ENCODE measurements at regions not wholly inside any gene's neighbourhood (a gene's known extent, or its start where the extent isn't known, plus 50 kb on each side); places are given as distances from the start of the nearest gene placed in this dataset.
"Not testable (repeated sequence)": the region's sequence is repeated elsewhere in the genome, so short reads cannot be mapped to it uniquely, and the experiment has no call there.

DNA sequence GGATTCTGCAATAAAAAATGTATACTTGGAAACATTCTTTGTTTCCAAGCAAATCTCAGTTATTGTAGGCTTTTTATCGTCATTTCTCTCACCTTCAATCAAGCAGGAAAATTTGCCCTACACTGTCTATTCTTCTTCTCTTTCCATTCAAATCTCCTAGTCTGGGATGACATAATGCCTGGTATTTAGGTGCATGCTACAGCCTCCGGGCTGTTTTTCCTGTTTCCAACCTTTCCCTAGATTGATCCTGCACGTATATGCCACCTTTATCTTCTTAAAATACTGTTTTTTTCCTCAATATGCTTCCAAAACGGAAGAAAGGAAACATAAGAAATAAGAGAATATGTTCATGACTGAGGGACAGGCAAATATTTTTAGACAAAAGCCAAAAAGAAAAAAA lies 249.1 kb upstream of the UBASH3B start:
- CTCF ChIA-PET: no interaction called here
- Histone ChIP-seq H3K4me1 (ENCODE audit: control insufficient read depth in 2 of 2, insufficient read depth in 2 of 2, low read length in 2 of 2) (no peaks in the 10 kb centered on the region), H3K27me3 (ENCODE audit: control insufficient read depth in 2 of 2, insufficient read depth in 2 of 2, low read length in 2 of 2) (no peaks in the 10 kb centered on the region), H3K9me3 (ENCODE audit: control insufficient read depth in 2 of 3, low read length in 3 of 3) (no peaks in the 10 kb centered on the region), H3K27ac (ENCODE audit: low read depth, low read length) (no peak overlapping the region), H3K36me3 (ENCODE audit: control insufficient read depth in 2 of 3, insufficient read depth in 3 of 3, low read length in 3 of 3) (no peaks in the 10 kb centered on the region), H3K4me3 (ENCODE audit: low read length) (no peak overlapping the region)
- H3K27ac Mint-ChIP-seq: no peak overlapping the region
- intact Hi-C loops (cut with micrococcal nuclease): no loop called here
- ATAC-seq (no peak), DNase-seq (no peak)
- peaks cover 5 to 32% (median 8%) of the 10 kb centered on the region in 5 donors for H3K27me3 Mint-ChIP-seq
- POLR2A ChIA-PET: no interaction called here
- no peaks in the 10 kb centered on the region for H3K4me1 Mint-ChIP-seq
- H3K4me3 Mint-ChIP-seq: no peak overlapping the region
- no peaks in the 10 kb centered on the region for H3K36me3 Mint-ChIP-seq
- H3K9me3 Mint-ChIP-seq: peaks cover 0 to 16% (median 0%) of the 10 kb centered on the region in 11 donors

DNA sequence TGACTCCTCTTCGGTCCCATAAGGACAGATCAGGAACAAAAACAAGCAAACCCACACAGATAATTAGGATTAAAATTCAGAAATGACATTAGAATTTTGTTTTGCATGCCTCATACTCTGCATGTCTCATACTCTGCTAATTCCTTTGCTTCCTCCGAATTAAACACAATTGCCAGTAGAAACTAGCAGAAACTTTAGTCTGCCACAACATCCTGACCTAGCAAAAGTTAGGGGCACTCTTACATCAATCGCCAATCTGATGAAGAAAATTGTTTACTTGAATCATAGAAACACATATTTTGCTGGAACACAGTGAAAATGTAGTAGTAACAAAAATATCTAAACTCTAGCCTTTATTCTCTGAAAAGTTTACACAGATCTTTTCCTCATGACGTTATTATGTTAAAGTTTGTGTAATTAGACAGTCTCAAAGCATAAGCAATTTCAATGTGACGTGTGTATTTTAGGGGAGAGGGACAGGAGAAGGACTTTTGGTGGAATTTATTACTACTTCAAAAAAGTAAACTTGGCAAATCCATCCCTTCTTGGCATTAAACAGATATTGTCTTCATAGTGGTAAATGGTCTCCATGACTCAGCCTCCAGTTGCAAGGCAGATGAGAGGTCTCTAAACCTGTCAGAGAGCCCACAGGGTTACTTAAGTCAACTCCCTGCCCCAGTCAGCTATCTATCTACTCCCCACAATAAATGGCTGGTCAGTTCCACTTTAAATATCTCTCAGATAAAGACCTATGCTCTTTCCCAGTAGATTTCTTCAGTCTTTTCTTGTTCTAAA lies 249.8 kb upstream of the UBASH3B start:
- Mint-ChIP-seq H3K9me3 (peaks cover 0 to 10% (median 0%) of the 10 kb centered on the region in 11 donors), H3K4me1 (no peaks in the 10 kb centered on the region), H3K27ac (no peak overlapping the region), H3K36me3 (no peaks in the 10 kb centered on the region), H3K27me3 (peaks cover 8 to 29% (median 11%) of the 10 kb centered on the region in 5 donors), H3K4me3 (no peak overlapping the region)
- ATAC-seq (no peak), DNase-seq (no peak)
- intact Hi-C loops (cut with micrococcal nuclease): no loop called here
- Histone ChIP-seq H3K27me3 (ENCODE audit: control insufficient read depth in 2 of 2, insufficient read depth in 2 of 2, low read length in 2 of 2) (no peaks in the 10 kb centered on the region), H3K4me3 (ENCODE audit: low read length) (no peak overlapping the region), H3K4me1 (ENCODE audit: control insufficient read depth in 2 of 2, insufficient read depth in 2 of 2, low read length in 2 of 2) (no peaks in the 10 kb centered on the region), H3K27ac (ENCODE audit: low read depth, low read length) (no peak overlapping the region), H3K9me3 (ENCODE audit: control insufficient read depth in 2 of 3, low read length in 3 of 3) (no peaks in the 10 kb centered on the region), H3K36me3 (ENCODE audit: control insufficient read depth in 2 of 3, insufficient read depth in 3 of 3, low read length in 3 of 3) (no peaks in the 10 kb centered on the region)
- CTCF ChIA-PET: no interaction called here
- POLR2A ChIA-PET: no interaction called here

DNA sequence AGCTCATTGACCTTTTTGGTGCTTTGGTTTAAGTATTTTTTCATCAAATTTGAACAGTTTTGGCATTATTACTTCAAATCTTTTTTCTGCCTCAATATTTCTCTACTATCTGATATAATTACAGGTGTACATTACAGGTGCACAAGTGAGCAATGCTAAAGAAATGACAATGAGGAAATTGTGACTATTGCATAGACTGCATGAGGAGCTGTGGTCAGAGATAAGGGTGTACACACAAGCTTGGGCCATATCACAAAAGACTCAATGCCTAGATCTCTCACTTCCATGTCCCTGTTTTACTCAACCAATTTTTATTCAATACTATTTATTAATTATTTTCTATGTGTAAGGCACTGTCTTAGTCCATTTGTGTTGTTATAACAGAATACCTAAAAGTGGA lies 251.0 kb upstream of the UBASH3B start:
- H3K9me3 ChIP-seq (ENCODE audit: control insufficient read depth in 2 of 3, low read length in 3 of 3): no peaks in the 10 kb centered on the region
- H3K36me3 Mint-ChIP-seq: no peaks in the 10 kb centered on the region
- H3K27ac Mint-ChIP-seq: no peak overlapping the region
- no peaks in the 10 kb centered on the region for H3K36me3 ChIP-seq (ENCODE audit: control insufficient read depth in 2 of 3, insufficient read depth in 3 of 3, low read length in 3 of 3)
- ATAC-seq (no peak), DNase-seq (no peak)
- ChIA-PET POLR2A (no interaction called here), CTCF (no interaction called here)
- H3K4me1 Mint-ChIP-seq: peaks cover 0 to 2% (median 0%) of the 10 kb centered on the region in 7 donors
- H3K9me3 Mint-ChIP-seq: peaks cover 0 to 10% (median 0%) of the 10 kb centered on the region in 11 donors
- H3K4me1 ChIP-seq (ENCODE audit: control insufficient read depth in 2 of 2, insufficient read depth in 2 of 2, low read length in 2 of 2): no peaks in the 10 kb centered on the region
- no peak overlapping the region for H3K27ac ChIP-seq (ENCODE audit: low read depth, low read length)
- H3K27me3 Mint-ChIP-seq: peaks cover 4 to 25% (median 14%) of the 10 kb centered on the region in 5 donors
- no peak overlapping the region for H3K4me3 Mint-ChIP-seq
- H3K4me3 ChIP-seq (ENCODE audit: low read length): no peak overlapping the region
- no peaks in the 10 kb centered on the region for H3K27me3 ChIP-seq (ENCODE audit: control insufficient read depth in 2 of 2, insufficient read depth in 2 of 2, low read length in 2 of 2)
- intact Hi-C loops (cut with micrococcal nuclease): no loop called here

DNA sequence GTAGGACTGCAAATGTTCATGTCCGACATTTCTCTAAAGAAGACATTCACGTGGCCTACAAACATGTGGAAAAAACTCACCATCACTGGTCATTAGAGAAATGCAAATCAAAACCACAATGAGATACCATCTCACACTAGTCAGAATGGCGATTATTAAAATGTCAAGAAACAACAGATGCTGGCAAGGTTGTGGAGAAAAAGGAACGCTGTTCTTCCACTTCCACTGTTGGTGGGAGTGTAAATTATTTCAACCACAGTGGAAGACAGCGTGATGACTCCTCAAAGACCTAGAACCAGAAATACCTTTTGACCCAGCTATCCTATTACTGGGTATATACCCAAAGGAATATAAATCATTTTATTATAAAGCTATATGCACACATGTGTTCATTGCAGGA lies 253.9 kb upstream of the UBASH3B start:
- H3K4me3 ChIP-seq (ENCODE audit: low read length); H3K4me1 Mint-ChIP-seq; ATAC-seq; DNase-seq; H3K36me3 ChIP-seq (ENCODE audit: control insufficient read depth in 2 of 3, insufficient read depth in 3 of 3, low read length in 3 of 3); H3K9me3 Mint-ChIP-seq; H3K27ac Mint-ChIP-seq; H3K36me3 Mint-ChIP-seq; H3K4me3 Mint-ChIP-seq; H3K27me3 ChIP-seq (ENCODE audit: control insufficient read depth in 2 of 2, insufficient read depth in 2 of 2, low read length in 2 of 2); H3K27ac ChIP-seq (ENCODE audit: low read depth, low read length); CTCF ChIA-PET; H3K9me3 ChIP-seq (ENCODE audit: control insufficient read depth in 2 of 3, low read length in 3 of 3); H3K4me1 ChIP-seq (ENCODE audit: control insufficient read depth in 2 of 2, insufficient read depth in 2 of 2, low read length in 2 of 2); intact Hi-C loops (cut with micrococcal nuclease); POLR2A ChIA-PET: not testable (repeated sequence)
- peaks cover 8 to 18% (median 10%) of the 10 kb centered on the region in 5 donors for H3K27me3 Mint-ChIP-seq

DNA sequence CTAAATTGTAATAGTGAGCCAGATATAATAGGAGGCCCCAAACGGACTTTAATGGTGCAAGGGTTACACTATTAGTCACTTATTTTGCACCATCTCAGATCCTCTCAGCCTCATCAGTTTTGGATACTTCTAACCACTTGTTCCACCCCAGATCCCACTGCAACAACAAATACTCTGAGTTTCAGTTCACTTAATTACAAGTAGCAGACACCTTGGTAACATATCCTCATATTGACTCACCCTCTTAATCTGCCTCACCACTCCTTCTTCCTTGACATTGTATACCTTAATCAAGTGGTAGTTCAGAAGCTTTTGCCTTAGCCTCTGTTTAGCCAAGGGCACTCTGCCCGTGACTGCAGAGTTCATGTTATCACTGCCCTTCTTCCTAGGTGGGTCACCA lies 256.1 kb upstream of the UBASH3B start:
- H3K36me3 Mint-ChIP-seq: no peaks in the 10 kb centered on the region
- H3K9me3 Mint-ChIP-seq: peaks cover 0 to 6% (median 0%) of the 10 kb centered on the region in 11 donors
- H3K9me3 ChIP-seq (ENCODE audit: control insufficient read depth in 2 of 3, low read length in 3 of 3): no peaks in the 10 kb centered on the region
- POLR2A ChIA-PET: no interaction called here
- H3K27me3 Mint-ChIP-seq: peaks cover 0 to 10% (median 6%) of the 10 kb centered on the region in 5 donors
- H3K36me3 ChIP-seq (ENCODE audit: control insufficient read depth in 2 of 3, insufficient read depth in 3 of 3, low read length in 3 of 3): no peaks in the 10 kb centered on the region
- no peak for ATAC-seq
- H3K4me1 Mint-ChIP-seq: peaks cover 0 to 2% (median 0%) of the 10 kb centered on the region in 7 donors
- H3K4me3 Mint-ChIP-seq: no peak overlapping the region
- intact Hi-C loops (cut with micrococcal nuclease): no loop called here
- no peaks in the 10 kb centered on the region for H3K4me1 ChIP-seq (ENCODE audit: control insufficient read depth in 2 of 2, insufficient read depth in 2 of 2, low read length in 2 of 2)
- H3K27me3 ChIP-seq (ENCODE audit: control insufficient read depth in 2 of 2, insufficient read depth in 2 of 2, low read length in 2 of 2): no peaks in the 10 kb centered on the region
- no peak for DNase-seq
- H3K27ac Mint-ChIP-seq: no peak overlapping the region
- H3K4me3 ChIP-seq (ENCODE audit: low read length): no peak overlapping the region
- H3K27ac ChIP-seq (ENCODE audit: low read depth, low read length): no peak overlapping the region
- CTCF ChIA-PET: no interaction called here

DNA sequence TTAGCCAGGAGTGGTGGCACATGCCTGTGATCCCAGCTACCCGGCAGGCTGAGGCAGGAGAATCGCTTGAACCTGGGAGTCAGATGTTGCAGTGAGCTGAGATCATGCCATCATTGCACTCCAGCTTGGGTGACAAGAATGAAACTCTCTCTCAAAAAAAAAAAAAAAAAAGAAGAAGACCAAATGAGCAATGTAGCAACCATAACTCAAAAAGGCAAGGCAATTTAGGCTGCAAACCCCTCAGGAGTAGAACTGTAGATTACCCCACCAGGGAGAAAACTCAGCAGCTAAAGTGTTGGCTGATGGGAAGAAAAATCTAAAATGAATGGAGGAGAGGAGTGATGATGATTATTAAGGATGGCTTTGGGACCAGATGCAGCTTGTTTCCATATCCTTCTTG lies 256.7 kb upstream of the UBASH3B start:
- no peaks in the 10 kb centered on the region for H3K36me3 ChIP-seq (ENCODE audit: control insufficient read depth in 2 of 3, insufficient read depth in 3 of 3, low read length in 3 of 3)
- H3K4me1 ChIP-seq (ENCODE audit: control insufficient read depth in 2 of 2, insufficient read depth in 2 of 2, low read length in 2 of 2): no peaks in the 10 kb centered on the region
- CTCF ChIA-PET: no interaction called here
- H3K4me1 Mint-ChIP-seq: peaks cover 0 to 2% (median 0%) of the 10 kb centered on the region in 7 donors
- no peak overlapping the region for H3K27ac Mint-ChIP-seq
- no peaks in the 10 kb centered on the region for H3K9me3 ChIP-seq (ENCODE audit: control insufficient read depth in 2 of 3, low read length in 3 of 3)
- ATAC-seq (no peak), DNase-seq (no peak)
- peaks cover 0 to 10% (median 6%) of the 10 kb centered on the region in 5 donors for H3K27me3 Mint-ChIP-seq
- no peak overlapping the region for H3K4me3 Mint-ChIP-seq
- no peak overlapping the region for H3K4me3 ChIP-seq (ENCODE audit: low read length)
- POLR2A ChIA-PET: no interaction called here
- H3K36me3 Mint-ChIP-seq: no peaks in the 10 kb centered on the region
- H3K9me3 Mint-ChIP-seq: peaks cover 0 to 6% (median 0%) of the 10 kb centered on the region in 11 donors
- intact Hi-C loops (cut with micrococcal nuclease): no loop called here
- H3K27ac ChIP-seq (ENCODE audit: low read depth, low read length): no peak overlapping the region
- H3K27me3 ChIP-seq (ENCODE audit: control insufficient read depth in 2 of 2, insufficient read depth in 2 of 2, low read length in 2 of 2): no peaks in the 10 kb centered on the region

DNA sequence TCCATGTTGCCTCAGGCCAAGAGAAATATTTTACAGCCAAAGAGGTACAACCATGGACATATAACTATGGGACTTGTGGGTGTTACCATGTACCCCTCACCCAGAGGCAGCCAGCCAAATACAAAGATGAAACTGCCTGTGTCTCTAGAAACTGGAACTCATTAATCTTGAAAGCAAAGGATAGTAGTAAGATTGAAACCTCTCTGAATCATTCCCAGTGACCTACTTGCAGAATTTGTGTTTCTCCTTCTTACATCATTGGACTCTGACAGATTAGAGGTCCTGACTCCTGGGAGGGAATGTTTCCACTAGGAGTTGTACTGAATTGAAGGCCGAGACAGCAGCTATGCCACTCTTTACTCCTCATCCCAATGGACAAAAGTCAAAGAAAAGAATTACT lies 257.4 kb upstream of the UBASH3B start:
- ChIA-PET POLR2A (no interaction called here), CTCF (no interaction called here)
- ATAC-seq: no peak
- intact Hi-C loops (cut with micrococcal nuclease): no loop called here
- Mint-ChIP-seq H3K4me1 (peaks cover 0 to 2% (median 0%) of the 10 kb centered on the region in 7 donors), H3K27me3 (peaks cover under 1 to 10% (median 6%) of the 10 kb centered on the region in 5 donors), H3K27ac (no peak overlapping the region), H3K36me3 (no peaks in the 10 kb centered on the region), H3K9me3 (peaks cover 0 to 6% (median 0%) of the 10 kb centered on the region in 11 donors), H3K4me3 (no peak overlapping the region)
- Histone ChIP-seq H3K9me3 (ENCODE audit: control insufficient read depth in 2 of 3, low read length in 3 of 3) (no peaks in the 10 kb centered on the region), H3K4me3 (ENCODE audit: low read length) (no peak overlapping the region), H3K27me3 (ENCODE audit: control insufficient read depth in 2 of 2, insufficient read depth in 2 of 2, low read length in 2 of 2) (no peaks in the 10 kb centered on the region), H3K4me1 (ENCODE audit: control insufficient read depth in 2 of 2, insufficient read depth in 2 of 2, low read length in 2 of 2) (no peaks in the 10 kb centered on the region), H3K27ac (ENCODE audit: low read depth, low read length) (no peak overlapping the region), H3K36me3 (ENCODE audit: control insufficient read depth in 2 of 3, insufficient read depth in 3 of 3, low read length in 3 of 3) (no peaks in the 10 kb centered on the region)
- no peak for DNase-seq
